A549 (cell line): ENCODE measurements at regions not wholly inside any gene's neighbourhood (a gene's known extent, or its start where the extent isn't known, plus 50 kb on each side); places are given as distances from the start of the nearest gene placed in this dataset.

Experiments
- CBX2 ChIP-seq: fragments of 200-600 bp; sonication (generic); IDR thresholded peaks from 2 replicates; pipeline ENCODE4 v1.6.1; 2016; ENCODE audit warnings: low read depth, mild to moderate bottlenecking, borderline replicate concordance
- CTCF ChIP-seq: fragments of >200 bp; sonication (Bioruptor Twin); formaldehyde crosslinking; IDR thresholded peaks from 3 replicates; pipeline ENCODE4 v1.5.1; 2016
- KDM1A ChIP-seq: fragments of 200-600 bp; sonication (generic); IDR thresholded peaks from 2 replicates; pipeline ENCODE4 v1.6.1; 2016; ENCODE audit warnings: low read depth, mild to moderate bottlenecking
- MAX ChIP-seq: IDR thresholded peaks from 2 replicates; pipeline ENCODE4 v1.6.1; 2012
- NFE2L2 ChIP-seq: fragments of 150-350 bp; conservative IDR thresholded peaks from 2 replicates; pipeline ENCODE4 v1.6.1; 2014; ENCODE audit warnings: low read length
- PHF8 ChIP-seq: fragments of 200-600 bp; sonication (generic); IDR thresholded peaks from 2 replicates; pipeline ENCODE4 v1.6.1; 2016; ENCODE audit warnings: low read depth, mild to moderate bottlenecking, antibody characterized with exemption, moderate library complexity, borderline replicate concordance
- POLR2A ChIP-seq: IDR thresholded peaks from 2 replicates; pipeline ENCODE4 v1.6.1; 2012; ENCODE audit warnings: mild to moderate bottlenecking, low read length
- RAD21 ChIP-seq, 2 experiments: fragments of >200 bp in 1 of 2; sonication (Bioruptor Twin) in 1 of 2; formaldehyde crosslinking in 1 of 2; IDR thresholded peaks in 1 of 2; conservative IDR thresholded peaks in 1 of 2; 2 replicates in 1 of 2; 3 replicates in 1 of 2; pipeline ENCODE4 v1.6.1; 2012 to 2018; ENCODE audit warnings: inconsistent platforms in 1 of 2
- TFCP2L1 ChIP-seq: fragments of 250-450 bp; sonication (Bioruptor Pico); IDR thresholded peaks from 2 replicates; pipeline ENCODE4 v1.5.0; 2021; ENCODE audit warnings: mild to moderate bottlenecking

- TF ChIP-seq POLR2A (no peak), RAD21 (conservative IDR thresholded peaks at IDR 0.05 in 1 of 2, IDR thresholded peaks at IDR 0.05 in 1 of 2) (no peak), CTCF (no peak), TFCP2L1 (CRISPR knock-in tag) (no peak), KDM1A (no peak), MAX (no peak), NFE2L2 (no peak), CBX2 (no peak), PHF8 (no peak)
These were observed 129.7 kb downstream of the DUSP10 start for GRCh38 chr1:221612047-221612777.
